HG03558 (cell line): ENCODE measurements at regions not wholly inside any gene's neighbourhood (a gene's known extent, or its start where the extent isn't known, plus 50 kb on each side); places are given as distances from the start of the nearest gene placed in this dataset.
"Not testable (repeated sequence)": the region's sequence is repeated elsewhere in the genome, so short reads cannot be mapped to it uniquely, and the experiment has no call there.

ENCODE experiments used
- ATAC-seq: cut with Tn5 transposase; IDR thresholded peaks from one replicate; pipeline ENCODE4 v1.9.1; 2021; ENCODE audit warnings: moderate number of reproducible peaks; ENCODE audit not compliant: unreplicated experiment; ENCODE audit errors: extremely low read depth

- ATAC-seq = no peak
Observed at GRCh38 chr13:111411919-111412650, 91.6 kb downstream of the TEX29 start.

GRCh38 chr13:111413407-111414187 is 93.2 kb downstream of the TEX29 start:
- no peak for ATAC-seq

- no peak for ATAC-seq
Observed at GRCh38 chr13:111414341-111414740, 93.9 kb downstream of the TEX29 start.

GRCh38 chr13:111415246-111415645 is 94.8 kb downstream of the TEX29 start:
- ATAC-seq = no peak

GRCh38 chr13:111415765-111416164 is 95.3 kb downstream of the TEX29 start:
- ATAC-seq = no peak

- no peak for ATAC-seq
Observed at GRCh38 chr13:111418101-111418500, 97.7 kb downstream of the TEX29 start.

- ATAC-seq = no peak
Observed at GRCh38 chr13:111420113-111420876, 99.9 kb downstream of the TEX29 start.

GRCh38 chr13:111421216-111421615 is 100.8 kb downstream of the TEX29 start:
- ATAC-seq = no peak

- no peak for ATAC-seq
Observed at GRCh38 chr13:111422348-111422747, 101.9 kb downstream of the TEX29 start.

- no peak for ATAC-seq
Observed at GRCh38 chr13:111423168-111423785, 102.8 kb downstream of the TEX29 start.

- ATAC-seq = no peak
Observed at GRCh38 chr13:111424134-111424533, 103.7 kb downstream of the TEX29 start.

- no peak for ATAC-seq
Observed at GRCh38 chr13:111425326-111425725, 104.9 kb downstream of the TEX29 start.

GRCh38 chr13:111429064-111429558 is 108.7 kb downstream of the TEX29 start:
- no peak for ATAC-seq

- no peak for ATAC-seq
Observed at GRCh38 chr13:111431206-111431605, 110.8 kb downstream of the TEX29 start.

- no peak for ATAC-seq
Observed at GRCh38 chr13:111434578-111435159, 114.2 kb downstream of the TEX29 start.

- ATAC-seq = no peak
Observed at GRCh38 chr13:111436446-111436845, 116.0 kb downstream of the TEX29 start.

GRCh38 chr13:111437417-111437816 is 117.0 kb downstream of the TEX29 start:
- no peak for ATAC-seq

- no peak for ATAC-seq
Observed at GRCh38 chr13:111437856-111438547, 117.6 kb downstream of the TEX29 start.

- ATAC-seq = not testable (repeated sequence)
Observed at GRCh38 chr13:111440492-111440891, 120.0 kb downstream of the TEX29 start.
